HG03354 (cell line): ENCODE measurements at regions not wholly inside any gene's neighbourhood (a gene's known extent, or its start where the extent isn't known, plus 50 kb on each side); places are given as distances from the start of the nearest gene placed in this dataset.
A peak's percentile ranks its signal among the peaks of the same experiment; 100 is the strongest.
"Not testable (repeated sequence)": the region's sequence is repeated elsewhere in the genome, so short reads cannot be mapped to it uniquely, and the experiment has no call there.

Experiments used
- ATAC-seq: cut with Tn5 transposase; IDR thresholded peaks from one replicate; pipeline ENCODE4 v1.9.1; 2021; ENCODE audit warnings: mild to moderate bottlenecking; ENCODE audit not compliant: unreplicated experiment, poor library complexity, severe bottlenecking

- ATAC-seq = no peak
Observed at GRCh38 chr14:53391631-53392285, 238.6 kb upstream of the DDHD1 start.

GRCh38 chr14:53391156-53391555, 238.0 kb upstream of the DDHD1 start:
- ATAC-seq = no peak

- no peak for ATAC-seq
Observed at GRCh38 chr14:53390008-53390407, 236.9 kb upstream of the DDHD1 start.

GRCh38 chr14:53389202-53389601, 236.1 kb upstream of the DDHD1 start:
- ATAC-seq = no peak

- ATAC-seq = no peak
Observed at GRCh38 chr14:53386362-53386761, 233.2 kb upstream of the DDHD1 start.

GRCh38 chr14:53384536-53384935, 231.4 kb upstream of the DDHD1 start:
- no peak for ATAC-seq

- no peak for ATAC-seq
Observed at GRCh38 chr14:53384073-53384472, 230.9 kb upstream of the DDHD1 start.

GRCh38 chr14:53381895-53382294, 228.8 kb upstream of the DDHD1 start:
- ATAC-seq = no peak

GRCh38 chr14:53380867-53381225, 227.7 kb upstream of the DDHD1 start:
- peak; percentile 44 for ATAC-seq

- peak; percentile 57 for ATAC-seq
Observed at GRCh38 chr14:53380052-53380866, 227.1 kb upstream of the DDHD1 start.

- no peak for ATAC-seq
Observed at GRCh38 chr14:53378142-53378541, 225.0 kb upstream of the DDHD1 start.

GRCh38 chr14:53376064-53376463, 222.9 kb upstream of the DDHD1 start:
- no peak for ATAC-seq

- no peak for ATAC-seq
Observed at GRCh38 chr14:53375599-53375998, 222.5 kb upstream of the DDHD1 start.

- no peak for ATAC-seq
Observed at GRCh38 chr14:53368711-53369201, 215.6 kb upstream of the DDHD1 start.

- no peak for ATAC-seq
Observed at GRCh38 chr14:53368066-53368465, 214.9 kb upstream of the DDHD1 start.

GRCh38 chr14:53367644-53368026, 214.5 kb upstream of the DDHD1 start:
- ATAC-seq = no peak

- ATAC-seq = no peak
Observed at GRCh38 chr14:53365486-53366130, 212.5 kb upstream of the DDHD1 start.

GRCh38 chr14:53362916-53363315, 209.8 kb upstream of the DDHD1 start:
- ATAC-seq = not testable (repeated sequence)

- ATAC-seq = no peak
Observed at GRCh38 chr14:53360829-53361228, 207.7 kb upstream of the DDHD1 start.

GRCh38 chr14:53358166-53358565, 205.0 kb upstream of the DDHD1 start:
- ATAC-seq = no peak
